ENCODE measurements at regions not wholly inside any gene's neighbourhood (a gene's known extent, or its start where the extent isn't known, plus 50 kb on each side); places are given as distances from the start of the nearest gene placed in this dataset.

- ChIA-PET POLR2A (no interaction called here), CTCF (no interaction called here)
- H3K9me3 ChIP-seq (ENCODE audit: control insufficient read depth, insufficient read depth, low read length), result peaks cover 77% of the 10 kb centered on the region
- no peaks in the 10 kb centered on the region for H3K27me3 ChIP-seq (ENCODE audit: control insufficient read depth, insufficient read depth, low read length)
- TF ChIP-seq CTCF (IDR thresholded peaks at IDR 0.05; ENCODE audit: low read depth, low read length), result no peak
- H3K27ac ChIP-seq (ENCODE audit: low read depth, low read length), result no peak overlapping the region
- no peak overlapping the region for H3K4me3 ChIP-seq (ENCODE audit: low read depth, low read length)
- no peak for DNase-seq (ENCODE audit: low read depth, low spot score)
Measured at GRCh38 chr6:167702241-167702827, 124.4 kb upstream of the AFDN start.

DNA sequence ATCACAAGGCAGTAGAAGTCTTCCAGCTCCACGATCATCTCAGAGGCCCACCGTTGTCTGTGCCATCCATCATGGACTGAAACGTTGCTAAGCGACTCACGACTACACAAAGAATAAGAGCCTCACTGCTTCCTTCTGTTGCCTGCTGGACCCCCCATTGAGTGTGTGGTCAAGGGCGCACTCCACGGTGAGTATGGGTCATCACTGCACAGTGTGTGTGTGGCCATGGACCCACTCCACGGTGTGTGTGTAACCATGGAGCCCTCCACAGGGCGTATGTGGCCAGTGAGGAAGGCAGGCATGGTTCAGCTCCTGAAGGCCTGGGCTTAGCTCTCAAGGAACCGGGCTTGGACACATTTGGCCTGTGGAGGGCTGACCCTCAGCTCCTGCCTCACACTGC is 123.4 kb upstream of the AFDN start:
- POLR2A ChIA-PET, result no interaction called here

GRCh38 chr6:167703781-167704180 is 122.9 kb upstream of the AFDN start:
- POLR2A ChIA-PET, result no interaction called here

More for the DNA sequence above, 123.4 kb upstream of the AFDN start:
- no peak for TF ChIP-seq CTCF (IDR thresholded peaks at IDR 0.05; ENCODE audit: low read depth, low read length)
- Histone ChIP-seq H3K4me3 (ENCODE audit: low read depth, low read length) (no peak overlapping the region), H3K9me3 (ENCODE audit: control insufficient read depth, insufficient read depth, low read length) (peaks cover 75% of the 10 kb centered on the region), H3K27me3 (ENCODE audit: control insufficient read depth, insufficient read depth, low read length) (no peaks in the 10 kb centered on the region), H3K27ac (ENCODE audit: low read depth, low read length) (no peak overlapping the region)
- DNase-seq (ENCODE audit: low read depth, low spot score), result no peak
- CTCF ChIA-PET, result no interaction called here

GRCh38 chr6:167704396-167704901 is 122.3 kb upstream of the AFDN start:
- ChIA-PET CTCF (no interaction called here), POLR2A (no interaction called here)
- Histone ChIP-seq H3K4me3 (ENCODE audit: low read depth, low read length) (no peak overlapping the region), H3K9me3 (ENCODE audit: control insufficient read depth, insufficient read depth, low read length) (peaks cover 75% of the 10 kb centered on the region), H3K27me3 (ENCODE audit: control insufficient read depth, insufficient read depth, low read length) (no peaks in the 10 kb centered on the region), H3K27ac (ENCODE audit: low read depth, low read length) (no peak overlapping the region)
- DNase-seq (ENCODE audit: low read depth, low spot score), result no peak
- no peak for TF ChIP-seq CTCF (IDR thresholded peaks at IDR 0.05; ENCODE audit: low read depth, low read length)

More at GRCh38 chr6:167703781-167704180, 122.9 kb upstream of the AFDN start:
- Histone ChIP-seq H3K27ac (ENCODE audit: low read depth, low read length) (no peak overlapping the region), H3K4me3 (ENCODE audit: low read depth, low read length) (no peak overlapping the region), H3K27me3 (ENCODE audit: control insufficient read depth, insufficient read depth, low read length) (no peaks in the 10 kb centered on the region), H3K9me3 (ENCODE audit: control insufficient read depth, insufficient read depth, low read length) (peaks cover 75% of the 10 kb centered on the region)
- CTCF ChIA-PET, result no interaction called here
- TF ChIP-seq CTCF (IDR thresholded peaks at IDR 0.05; ENCODE audit: low read depth, low read length), result no peak
- no peak for DNase-seq (ENCODE audit: low read depth, low spot score)

DNA sequence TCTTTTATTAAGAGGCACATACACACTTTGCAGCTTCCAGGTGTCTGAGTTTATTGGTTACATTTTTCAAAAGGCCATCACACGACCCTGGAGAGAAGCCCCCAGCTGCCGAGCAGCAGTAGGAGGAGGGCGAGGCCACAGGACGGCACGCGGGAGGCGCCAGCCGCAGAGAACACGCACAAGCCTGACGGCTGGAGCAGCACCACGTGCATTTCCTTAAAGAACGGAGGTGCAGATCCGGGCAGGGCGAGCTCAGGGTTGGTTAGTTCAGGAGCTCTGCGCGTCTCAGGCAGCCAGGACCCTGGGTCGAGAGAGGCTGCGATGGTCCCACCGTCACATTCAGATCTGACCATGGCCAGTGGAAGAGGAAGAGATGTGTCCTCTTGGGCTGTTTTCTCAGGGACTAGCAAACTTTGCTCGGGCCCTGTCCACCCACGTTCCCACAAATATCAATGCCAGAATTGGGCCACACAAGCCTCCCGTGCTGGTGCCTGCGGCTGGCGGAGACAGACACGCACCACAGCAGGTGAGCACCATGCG is 121.4 kb upstream of the AFDN start:
- POLR2A ChIA-PET, result no interaction called here
- no peak overlapping the region for H3K4me3 ChIP-seq (ENCODE audit: low read depth, low read length)
- H3K27me3 ChIP-seq (ENCODE audit: control insufficient read depth, insufficient read depth, low read length), result no peaks in the 10 kb centered on the region

More for the DNA sequence above, 121.4 kb upstream of the AFDN start:
- no peak overlapping the region for H3K27ac ChIP-seq (ENCODE audit: low read depth, low read length)
- CTCF ChIA-PET, result no interaction called here
- no peak for DNase-seq (ENCODE audit: low read depth, low spot score)
- no peak for TF ChIP-seq CTCF (IDR thresholded peaks at IDR 0.05; ENCODE audit: low read depth, low read length)
- peaks cover 78% of the 10 kb centered on the region for H3K9me3 ChIP-seq (ENCODE audit: control insufficient read depth, insufficient read depth, low read length)
